ENCODE measurements at regions not wholly inside any gene's neighbourhood (a gene's known extent, or its start where the extent isn't known, plus 50 kb on each side); places are given as distances from the start of the nearest gene placed in this dataset.

DNA sequence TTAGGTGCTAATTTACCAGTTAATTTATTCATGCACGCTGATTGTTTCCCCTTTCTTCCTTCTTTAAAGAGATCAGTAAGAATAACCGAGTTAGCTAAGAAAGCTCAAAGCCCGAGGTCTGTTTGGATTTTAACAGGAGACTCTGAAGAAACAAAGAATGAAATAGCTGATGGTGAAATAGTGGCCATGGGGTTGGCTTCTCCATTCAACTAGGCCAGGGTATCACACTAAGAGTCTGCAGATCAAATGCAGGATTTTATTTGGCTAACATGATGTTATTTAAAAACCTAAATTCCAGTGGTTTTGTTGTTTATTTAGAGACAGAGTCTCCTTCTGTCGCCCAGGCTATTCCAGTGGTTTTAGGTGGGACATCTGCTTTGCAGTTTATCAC lies 65.2 kb upstream of the SYPL1 start:
- no peak for TF ChIP-seq CTCF (IDR thresholded peaks at IDR 0.05)
- TF ChIP-seq POLR2A (IDR thresholded peaks at IDR 0.05): no peak
